Kidney epithelial cell (primary cell): ENCODE measurements at regions not wholly inside any gene's neighbourhood (a gene's known extent, or its start where the extent isn't known, plus 50 kb on each side); places are given as distances from the start of the nearest gene placed in this dataset.

Experiments used
- DNase-seq: peaks from one replicate; pipeline ENCODE4 v3.0.0-alpha.2; 2010; ENCODE audit warnings: low read depth
- H3K27me3 ChIP-seq: 2 replicates; pipeline ENCODE4 v1.6.0; 2011; ENCODE audit warnings: low read length; ENCODE audit not compliant: control insufficient read depth, insufficient read depth
- H3K36me3 ChIP-seq: 2 replicates; pipeline ENCODE4 v1.5.1; 2011; ENCODE audit warnings: low read length; ENCODE audit not compliant: control insufficient read depth, insufficient read depth
- H3K4me3 ChIP-seq: 2 replicates; pipeline ENCODE4 v1.5.1; 2011; ENCODE audit warnings: low read depth, mild to moderate bottlenecking, control low read depth, low read length
- TF ChIP-seq, protein P1 (sequence below): IDR thresholded peaks from 2 replicates; pipeline ENCODE4 v1.5.1; 2011; ENCODE audit warnings: mild to moderate bottlenecking, moderate library complexity, low read length, control low read depth, inconsistent platforms; ENCODE audit not compliant: insufficient read depth, poor library complexity, severe bottlenecking

DNA sequence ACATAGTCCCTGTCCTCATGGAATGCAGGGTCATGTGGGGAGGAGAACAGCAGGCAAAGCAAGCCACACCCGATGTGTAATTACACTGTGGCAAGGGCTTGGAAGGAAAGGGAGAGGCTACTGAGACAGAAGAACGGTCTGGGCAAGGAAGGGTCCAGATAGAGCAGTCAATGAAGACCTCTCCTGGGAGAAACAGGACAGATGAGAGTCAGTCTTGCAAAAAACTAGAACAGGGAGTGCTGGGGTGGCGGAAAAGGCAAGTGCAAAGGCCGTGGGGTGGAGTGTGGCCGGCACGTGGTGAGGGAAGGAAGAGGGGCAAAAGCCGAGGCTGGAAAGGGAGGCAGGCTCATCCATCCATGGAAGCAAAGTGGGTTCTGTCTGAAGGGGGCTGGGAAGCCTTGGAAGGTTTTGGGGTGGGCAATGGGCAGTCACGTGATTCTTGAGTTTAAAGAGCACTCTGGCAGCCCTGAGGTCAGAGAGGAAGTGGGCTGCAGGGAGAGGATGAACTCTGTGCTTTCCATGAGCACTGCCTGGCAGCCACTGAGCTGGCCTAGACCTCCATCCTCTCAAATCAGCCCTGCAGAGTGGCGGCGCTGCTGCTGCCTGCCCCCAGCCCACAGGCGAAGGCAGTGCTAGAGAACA lies 182.2 kb downstream of the INHBB start:
- H3K4me3 ChIP-seq: no peak overlapping the region
- H3K36me3 ChIP-seq: no peaks in the 10 kb centered on the region
- no peak for DNase-seq
- TF ChIP-seq, protein P1, sequence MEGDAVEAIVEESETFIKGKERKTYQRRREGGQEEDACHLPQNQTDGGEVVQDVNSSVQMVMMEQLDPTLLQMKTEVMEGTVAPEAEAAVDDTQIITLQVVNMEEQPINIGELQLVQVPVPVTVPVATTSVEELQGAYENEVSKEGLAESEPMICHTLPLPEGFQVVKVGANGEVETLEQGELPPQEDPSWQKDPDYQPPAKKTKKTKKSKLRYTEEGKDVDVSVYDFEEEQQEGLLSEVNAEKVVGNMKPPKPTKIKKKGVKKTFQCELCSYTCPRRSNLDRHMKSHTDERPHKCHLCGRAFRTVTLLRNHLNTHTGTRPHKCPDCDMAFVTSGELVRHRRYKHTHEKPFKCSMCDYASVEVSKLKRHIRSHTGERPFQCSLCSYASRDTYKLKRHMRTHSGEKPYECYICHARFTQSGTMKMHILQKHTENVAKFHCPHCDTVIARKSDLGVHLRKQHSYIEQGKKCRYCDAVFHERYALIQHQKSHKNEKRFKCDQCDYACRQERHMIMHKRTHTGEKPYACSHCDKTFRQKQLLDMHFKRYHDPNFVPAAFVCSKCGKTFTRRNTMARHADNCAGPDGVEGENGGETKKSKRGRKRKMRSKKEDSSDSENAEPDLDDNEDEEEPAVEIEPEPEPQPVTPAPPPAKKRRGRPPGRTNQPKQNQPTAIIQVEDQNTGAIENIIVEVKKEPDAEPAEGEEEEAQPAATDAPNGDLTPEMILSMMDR: no peak
- peaks cover 42% of the 10 kb centered on the region for H3K27me3 ChIP-seq

DNA sequence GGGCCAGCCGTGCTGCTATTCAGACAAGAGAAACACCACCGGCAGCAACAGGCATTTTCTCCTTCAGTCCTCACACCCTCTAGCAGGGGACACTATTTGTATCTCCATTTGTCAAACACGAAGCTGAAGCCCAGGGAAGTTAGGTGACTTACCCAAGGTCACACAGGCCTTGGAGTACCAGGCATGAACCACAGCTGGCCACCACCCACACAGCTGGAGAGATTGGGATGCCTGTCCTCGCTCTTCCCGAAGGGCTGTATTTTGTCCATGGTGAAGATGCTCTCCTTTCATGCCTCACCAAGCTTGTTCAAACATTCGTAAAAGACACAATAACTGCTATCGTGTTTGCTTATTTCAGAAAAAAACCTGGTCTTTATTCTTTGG lies 182.7 kb downstream of the INHBB start:
- TF ChIP-seq, protein P1: no peak
- DNase-seq: no peak
- Histone ChIP-seq H3K36me3 (no peaks in the 10 kb centered on the region), H3K4me3 (no peak overlapping the region), H3K27me3 (peaks cover 39% of the 10 kb centered on the region)

DNA sequence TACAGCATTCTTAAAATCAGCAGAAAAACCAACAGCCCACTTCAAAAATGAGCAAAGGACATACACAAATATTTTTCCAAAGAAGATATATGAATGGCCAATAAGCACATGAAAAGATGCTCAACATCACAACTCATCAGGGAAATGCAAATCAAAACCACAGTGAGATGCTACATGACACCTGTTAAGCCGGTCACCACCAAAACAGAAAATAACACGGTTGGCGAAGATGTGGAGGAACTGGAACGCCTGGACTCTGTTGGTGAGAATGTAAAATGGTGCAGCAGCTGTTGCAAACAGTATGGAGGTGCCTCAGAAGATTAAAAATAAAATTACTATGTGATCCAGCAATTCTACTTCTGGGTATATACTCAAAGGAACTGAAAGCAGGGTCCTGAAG lies 184.8 kb downstream of the INHBB start:
- TF ChIP-seq, protein P1: no peak
- no peak overlapping the region for H3K4me3 ChIP-seq
- DNase-seq: no peak
- no peaks in the 10 kb centered on the region for H3K36me3 ChIP-seq
- H3K27me3 ChIP-seq: peaks cover 36% of the 10 kb centered on the region

DNA sequence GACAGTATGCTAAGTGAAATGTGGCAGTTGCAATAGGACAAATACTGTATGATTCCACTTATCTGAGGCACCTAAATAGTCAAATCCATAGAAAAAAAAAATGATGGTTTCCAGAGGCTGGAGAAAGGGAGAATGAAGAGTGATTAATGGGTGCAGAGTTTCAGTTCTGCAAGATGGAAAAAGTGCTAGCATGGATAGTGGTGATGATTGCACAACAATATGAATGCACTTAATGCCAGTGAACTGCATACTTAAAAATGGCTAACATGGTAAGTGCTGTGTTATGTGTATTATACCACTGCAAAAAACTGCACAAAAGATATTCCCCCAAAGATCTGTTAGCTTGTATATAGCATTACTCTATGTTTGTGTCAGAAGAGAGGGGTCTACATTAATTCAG lies 185.4 kb downstream of the INHBB start:
- DNase-seq: no peak
- TF ChIP-seq, protein P1: no peak
- peaks cover 31% of the 10 kb centered on the region for H3K27me3 ChIP-seq
- H3K4me3 ChIP-seq: no peak overlapping the region
- no peaks in the 10 kb centered on the region for H3K36me3 ChIP-seq

DNA sequence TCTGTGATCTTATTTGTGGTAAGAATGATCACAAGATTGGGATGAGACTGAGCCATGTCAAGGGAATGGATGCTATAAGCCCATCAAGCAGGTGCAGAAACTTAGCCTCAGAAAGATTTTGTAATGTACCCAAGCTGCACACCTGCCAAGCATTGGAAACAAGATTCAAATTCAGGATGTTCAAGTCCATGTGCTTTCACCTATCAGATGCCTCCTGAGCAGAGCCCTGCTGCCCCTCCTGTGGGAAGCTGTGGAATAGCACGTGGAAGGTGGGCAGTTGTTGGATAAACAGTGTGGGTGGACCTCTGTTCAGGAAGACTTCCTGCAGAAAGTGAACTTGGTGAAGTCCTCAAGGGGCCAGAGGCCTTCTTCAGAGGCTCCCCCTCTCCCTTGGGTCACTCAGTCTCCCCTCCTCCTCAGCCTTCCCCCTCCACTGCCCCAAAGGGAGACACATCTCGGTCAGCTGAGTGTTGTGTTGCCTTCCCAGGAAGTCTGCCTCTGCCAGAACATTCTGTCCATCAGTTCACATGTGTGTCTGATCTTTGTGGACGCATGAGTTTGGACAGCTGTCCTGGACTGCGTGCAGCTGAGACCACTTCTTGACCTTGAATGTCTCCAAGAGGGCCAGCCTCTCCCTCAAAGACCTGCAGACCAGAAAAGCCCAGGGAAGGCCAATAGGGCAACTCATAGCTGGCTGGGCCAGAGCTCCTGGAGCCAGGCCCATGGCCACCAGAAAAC lies 186.1 kb downstream of the INHBB start:
- Histone ChIP-seq H3K27me3 (peaks cover 31% of the 10 kb centered on the region), H3K4me3 (no peak overlapping the region), H3K36me3 (no peaks in the 10 kb centered on the region)
- DNase-seq: no peak
- TF ChIP-seq, protein P1: no peak
